ENCODE measurements at regions not wholly inside any gene's neighbourhood (a gene's known extent, or its start where the extent isn't known, plus 50 kb on each side); places are given as distances from the start of the nearest gene placed in this dataset.

GRCh38 chr2:36197181-36197971 is 158.2 kb upstream of the CRIM1 start:
- CTCF ChIA-PET (ENCODE audit: partially characterized antibody) = no interaction called here
- Histone ChIP-seq H3K36me3 (ENCODE audit: control insufficient read depth in 2 of 4, insufficient read depth in 4 of 4, low read length in 3 of 4) (no peaks in the 10 kb centered on the region; a peak in 1 of 8 replicates), H3K4me3 (ENCODE audit: extremely low read depth in 1 of 4, insufficient read depth in 2 of 4, low read depth in 3 of 4, low read length in 4 of 4) (no peak overlapping the region), H3K9me3 (ENCODE audit: insufficient read depth in 2 of 2, low read depth in 1 of 2, low read length in 1 of 2) (peaks cover 0 to 3% of the 10 kb centered on the region in 2 experiments; a peak in 1 of 4 replicates), H2AFZ (ENCODE audit: low read length) (no peak overlapping the region), H2BK20ac (ENCODE audit: low read length) (no peak overlapping the region), H4K5ac (ENCODE audit: insufficient read length, low read depth, low read length) (no peak overlapping the region), H3K14ac (ENCODE audit: insufficient read length) (no peak overlapping the region), H3K4me2 (ENCODE audit: insufficient read depth in 1 of 2, low read depth in 2 of 2, low read length in 2 of 2) (no peak overlapping the region), H3K23me2 (ENCODE audit: low read depth, low read length) (no peaks in the 10 kb centered on the region), H2BK120ac (replicated peaks; ENCODE audit: low read depth, low read length) (no peak overlapping the region), H2BK12ac (ENCODE audit: low read depth, low read length) (no peak overlapping the region), H3K27me3 (replicated peaks in 1 of 4; ENCODE audit: control insufficient read depth in 3 of 4, extremely low read depth in 1 of 4, insufficient read depth in 3 of 4, low read length in 3 of 4) (no peaks in the 10 kb centered on the region), H3K18ac (ENCODE audit: extremely low read depth, low read length) (no peak overlapping the region), H3K56ac (replicated peaks; ENCODE audit: insufficient read length, low read depth, low read length) (no peak overlapping the region), H3K27ac (ENCODE audit: low read depth, low read length) (no peak overlapping the region), H4K20me1 (replicated peaks in 1 of 2; ENCODE audit: control insufficient read depth in 1 of 2, insufficient read depth in 2 of 2, low read length in 2 of 2) (no peaks in the 10 kb centered on the region), H3K9ac (replicated peaks in 1 of 4; ENCODE audit: extremely low read depth in 1 of 4, low read depth in 3 of 4, low read length in 3 of 4) (no peak overlapping the region), H4K8ac (ENCODE audit: extremely low read depth, insufficient read depth, low read length) (no peak overlapping the region), H3K4ac (replicated peaks; ENCODE audit: insufficient read length, low read depth, low read length) (no peak overlapping the region), H2BK15ac (ENCODE audit: low read length) (no peak overlapping the region), H3K79me2 (ENCODE audit: control insufficient read depth in 1 of 2, insufficient read depth in 2 of 2, low read length in 2 of 2) (no peaks in the 10 kb centered on the region), H4K91ac (replicated peaks; ENCODE audit: insufficient read length, low read length) (no peak overlapping the region), H3K23ac (ENCODE audit: insufficient read length) (no peak overlapping the region), H2BK5ac (ENCODE audit: low read depth, low read length) (no peak overlapping the region), H3K4me1 (replicated peaks in 1 of 4; ENCODE audit: control insufficient read depth in 3 of 4, insufficient read depth in 4 of 4, low read length in 3 of 4) (no peaks in the 10 kb centered on the region), H3K79me1 (ENCODE audit: low read depth, low read length) (no peaks in the 10 kb centered on the region), H2AK5ac (ENCODE audit: low read depth, low read length) (no peak overlapping the region)
- DNase-seq (ENCODE audit: low read depth in 1 of 2, low spot score in 2 of 2) = no peak
- FAIRE-seq = no peak
- 86% methylated on average over 4 of the region's 5 CpGs; no CpG with 5 or more reads in 1 of the 2 experiments for WGBS, 2 experiments (ENCODE audit: extremely low coverage in 1 of 2, insufficient coverage in 1 of 2, insufficient read length in 1 of 2, insufficient replicate concordance in 2 of 2, low coverage in 1 of 2, low lambda C conversion rate in 2 of 2, missing lambda C conversion rate in 1 of 2)
- POLR2A ChIA-PET (ENCODE audit: partially characterized antibody) = no interaction called here
- TF ChIP-seq KDM1A (IDR thresholded peaks at IDR 0.05; ENCODE audit: borderline replicate concordance, low read length) (no peak), CHD1 (IDR thresholded peaks at IDR 0.05; ENCODE audit: low read depth, low read length) (no peak), TAF7 (optimal IDR thresholded peaks at IDR 0.05; ENCODE audit: borderline replicate concordance, low read depth, low read length) (no peak), CHD2 (IDR thresholded peaks at IDR 0.05; ENCODE audit: low read length) (no peak)

Data from H1 (cell line).